Liver (tissue), 8 donors: ENCODE measurements at regions not wholly inside any gene's neighbourhood (a gene's known extent, or its start where the extent isn't known, plus 50 kb on each side); places are given as distances from the start of the nearest gene placed in this dataset.

Experiments used
- DNase-seq: peaks from one replicate; pipeline ENCODE4 v3.0.0-alpha.2; 2017; ENCODE audit warnings: low spot score
- H3K27ac ChIP-seq, 2 donors: one replicate each; pipeline ENCODE4 v1.7.0; 2013; ENCODE audit warnings: inconsistent platforms in 2 of 2, low read length in 2 of 2, control low read depth in 1 of 2, low read depth in 1 of 2, mild to moderate bottlenecking in 1 of 2
- H3K27me3 ChIP-seq, 4 donors: one replicate each; pipeline versions ENCODE4 v1.6.1 to v1.7.0; 2013; ENCODE audit warnings: low read length in 3 of 4, inconsistent platforms in 1 of 4, mild to moderate bottlenecking in 1 of 4, moderate library complexity in 1 of 4; ENCODE audit not compliant: control insufficient read depth in 4 of 4, insufficient read depth in 4 of 4
- H3K36me3 ChIP-seq, 4 donors: one replicate each; pipeline versions ENCODE4 v1.6.1 to v1.7.0; 2013; ENCODE audit warnings: low read length in 3 of 4, mild to moderate bottlenecking in 3 of 4, low read depth in 1 of 4, moderate library complexity in 1 of 4; ENCODE audit not compliant: control insufficient read depth in 4 of 4, insufficient read depth in 3 of 4
- H3K4me1 ChIP-seq, 4 donors: one replicate each; pipeline versions ENCODE4 v1.6.1 to v1.7.0; 2013; ENCODE audit warnings: low read length in 3 of 4, mild to moderate bottlenecking in 3 of 4, moderate library complexity in 1 of 4; ENCODE audit not compliant: control insufficient read depth in 4 of 4, insufficient read depth in 4 of 4
- H3K4me3 ChIP-seq, 3 donors: one replicate each; pipeline versions ENCODE4 v1.6.1 to v1.7.0; 2013; ENCODE audit warnings: low read length in 3 of 3, control low read depth in 1 of 3, low read depth in 1 of 3, mild to moderate bottlenecking in 1 of 3
- H3K9ac ChIP-seq, 2 donors: one replicate each; pipeline ENCODE4 v1.7.0; 2013; ENCODE audit warnings: low read length in 2 of 2, mild to moderate bottlenecking in 2 of 2, moderate library complexity in 2 of 2, control low read depth in 1 of 2, low read depth in 1 of 2
- H3K9me3 ChIP-seq, 4 donors: one replicate each; pipeline versions ENCODE4 v1.6.1 to v1.7.0; 2013; ENCODE audit warnings: low read length in 3 of 4; ENCODE audit not compliant: control insufficient read depth in 4 of 4
- FOXA1 ChIP-seq: IDR thresholded peaks from 2 replicates; pipeline ENCODE4 v1.6.1; 2016; ENCODE audit warnings: antibody characterized with exemption
- GABPA ChIP-seq, 2 donors: IDR thresholded peaks in 1 of 2; conservative IDR thresholded peaks in 1 of 2; 2 replicates each; pipeline ENCODE4 v1.6.1; 2016; ENCODE audit warnings: antibody characterized with exemption in 2 of 2, mild to moderate bottlenecking in 1 of 2, moderate library complexity in 1 of 2
- JUND ChIP-seq, 2 donors: IDR thresholded peaks; 2 replicates each; pipeline ENCODE4 v1.6.1; 2016; ENCODE audit warnings: antibody characterized with exemption in 2 of 2
- RAD21 ChIP-seq, 2 donors: IDR thresholded peaks; 2 replicates each; pipeline ENCODE4 v1.6.1; 2016; ENCODE audit warnings: antibody characterized with exemption in 2 of 2, mild to moderate bottlenecking in 2 of 2
- REST ChIP-seq: IDR thresholded peaks from 2 replicates; pipeline ENCODE4 v1.6.1; 2016; ENCODE audit warnings: antibody characterized with exemption, mild to moderate bottlenecking
- SP1 ChIP-seq: IDR thresholded peaks from 2 replicates; pipeline ENCODE4 v1.6.1; 2018; ENCODE audit warnings: antibody characterized with exemption, mild to moderate bottlenecking
- YY1 ChIP-seq: IDR thresholded peaks from 2 replicates; pipeline ENCODE4 v1.6.1; 2016; ENCODE audit warnings: antibody characterized with exemption, mild to moderate bottlenecking
- WGBS: extraction: QIAGEN DNeasy Blood & Tissue Kit; methylation state at CpG from one replicate; pipeline ENCODE4 v1.1.7; 2013; 5-methylcytosine and 5-hydroxymethylcytosine counted together
- TF ChIP-seq, protein P1 (sequence below): fragments of 150-350 bp; IDR thresholded peaks from 2 replicates; pipeline ENCODE4 v1.5.1; 2017; ENCODE audit warnings: improper control_type of control experiment, low read depth, low read length; ENCODE audit not compliant: missing input control
- donor health status: healthy.
- donor health status: healthy.
- donor health status: healthy.
- donor health status: healthy.
- donor health status: healthy.

DNA sequence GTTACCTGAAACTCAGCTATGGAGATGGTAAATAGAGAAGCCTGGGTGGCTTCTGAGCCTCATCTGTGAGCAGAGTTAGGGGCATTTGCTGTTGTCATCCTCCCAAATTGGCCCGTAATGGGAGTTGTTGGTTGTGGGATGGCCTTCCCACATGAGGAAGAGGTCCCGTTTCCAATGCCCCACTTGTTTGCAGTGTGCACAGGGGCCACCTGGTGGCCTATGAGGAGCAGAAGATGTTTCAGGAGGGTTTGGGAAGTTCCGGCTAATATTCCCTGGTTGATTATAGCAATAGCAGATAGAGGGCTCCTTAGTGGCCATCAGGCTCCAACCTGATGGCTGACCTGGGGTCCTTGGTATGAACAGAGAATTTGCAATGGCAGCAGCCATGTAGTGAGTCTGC, 1546.5 kb downstream of the OTOL1 start:
- Histone ChIP-seq H3K27me3 (peaks cover 0 to 2% (median 0%) of the 10 kb centered on the region in 4 donors), H3K4me1 (no peaks in the 10 kb centered on the region), H3K36me3 (no peaks in the 10 kb centered on the region), H3K9me3 (no peaks in the 10 kb centered on the region), H3K9ac (no peak overlapping the region), H3K4me3 (no peak overlapping the region), H3K27ac (no peak overlapping the region)
- DNase-seq: no peak
- 46% methylated on average over 3 of the region's 3 CpGs for WGBS
- TF ChIP-seq RAD21 (IDR thresholded peaks at IDR 0.05) (peak in 1 of 2 donors; percentile 24), GABPA (IDR thresholded peaks at IDR 0.05 in 1 of 2, conservative IDR thresholded peaks at IDR 0.05 in 1 of 2) (no peak)

DNA sequence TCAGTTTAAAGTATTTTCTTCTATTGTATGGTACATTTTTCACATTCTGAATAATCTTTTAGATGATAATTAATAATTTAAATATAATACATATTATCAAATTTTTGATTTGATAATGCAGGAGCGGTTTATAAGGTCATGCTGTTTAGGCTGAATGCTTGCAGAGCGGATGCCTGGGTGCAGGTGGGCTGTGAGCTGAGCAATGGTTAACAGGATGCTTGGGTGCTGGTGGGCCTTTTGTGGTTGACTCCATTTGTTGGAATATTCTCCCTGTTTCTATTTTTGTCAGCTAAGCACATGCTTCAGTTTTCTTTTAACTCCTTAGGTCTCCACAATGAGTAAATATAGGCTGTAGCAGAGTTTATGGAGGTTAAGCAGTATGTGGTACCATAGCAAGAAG, 1549.3 kb downstream of the OTOL1 start:
- 91% methylated on average over 2 of the region's 2 CpGs for WGBS
- H3K36me3 ChIP-seq: no peaks in the 10 kb centered on the region
- peaks cover 0 to 2% (median 0%) of the 10 kb centered on the region in 4 donors for H3K27me3 ChIP-seq
- H3K27ac ChIP-seq: no peak overlapping the region
- no peak overlapping the region for H3K4me3 ChIP-seq
- no peak overlapping the region for H3K9ac ChIP-seq
- H3K9me3 ChIP-seq: no peaks in the 10 kb centered on the region
- H3K4me1 ChIP-seq: no peaks in the 10 kb centered on the region
- TF ChIP-seq, protein P1, sequence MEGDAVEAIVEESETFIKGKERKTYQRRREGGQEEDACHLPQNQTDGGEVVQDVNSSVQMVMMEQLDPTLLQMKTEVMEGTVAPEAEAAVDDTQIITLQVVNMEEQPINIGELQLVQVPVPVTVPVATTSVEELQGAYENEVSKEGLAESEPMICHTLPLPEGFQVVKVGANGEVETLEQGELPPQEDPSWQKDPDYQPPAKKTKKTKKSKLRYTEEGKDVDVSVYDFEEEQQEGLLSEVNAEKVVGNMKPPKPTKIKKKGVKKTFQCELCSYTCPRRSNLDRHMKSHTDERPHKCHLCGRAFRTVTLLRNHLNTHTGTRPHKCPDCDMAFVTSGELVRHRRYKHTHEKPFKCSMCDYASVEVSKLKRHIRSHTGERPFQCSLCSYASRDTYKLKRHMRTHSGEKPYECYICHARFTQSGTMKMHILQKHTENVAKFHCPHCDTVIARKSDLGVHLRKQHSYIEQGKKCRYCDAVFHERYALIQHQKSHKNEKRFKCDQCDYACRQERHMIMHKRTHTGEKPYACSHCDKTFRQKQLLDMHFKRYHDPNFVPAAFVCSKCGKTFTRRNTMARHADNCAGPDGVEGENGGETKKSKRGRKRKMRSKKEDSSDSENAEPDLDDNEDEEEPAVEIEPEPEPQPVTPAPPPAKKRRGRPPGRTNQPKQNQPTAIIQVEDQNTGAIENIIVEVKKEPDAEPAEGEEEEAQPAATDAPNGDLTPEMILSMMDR: no peak
- DNase-seq: no peak

DNA sequence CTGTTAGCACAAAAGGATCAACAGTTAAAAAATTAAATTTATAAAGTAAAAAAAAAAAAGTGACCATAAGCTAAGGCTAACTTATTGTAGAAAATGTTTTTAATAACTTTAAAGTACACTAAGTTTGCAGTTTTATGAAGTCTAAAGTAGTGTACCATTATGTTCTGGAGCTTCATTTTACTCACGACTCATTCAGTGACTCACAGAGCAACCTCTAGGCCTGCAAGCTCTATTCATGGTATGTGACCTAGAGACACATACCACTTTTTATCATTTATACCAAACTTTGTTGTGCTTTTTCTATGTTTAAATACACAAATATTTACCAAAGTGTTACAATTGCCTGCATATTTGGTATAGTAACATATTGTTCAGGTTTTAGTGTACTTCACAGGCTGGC, 1552.3 kb downstream of the OTOL1 start:
- no peak for TF ChIP-seq SP1
- no peak for TF ChIP-seq FOXA1
- no peak for TF ChIP-seq YY1
- no peak for TF ChIP-seq JUND (IDR thresholded peaks at IDR 0.05)
- TF ChIP-seq REST: no peak
- 67% methylated on average over 1 of the region's 1 CpG for WGBS
- no peak for DNase-seq
- Histone ChIP-seq H3K4me3 (no peak overlapping the region), H3K27me3 (peaks cover 0 to 2% (median 0%) of the 10 kb centered on the region in 4 donors), H3K9me3 (no peaks in the 10 kb centered on the region), H3K36me3 (no peaks in the 10 kb centered on the region), H3K4me1 (no peaks in the 10 kb centered on the region), H3K27ac (no peak overlapping the region), H3K9ac (no peak overlapping the region)
